Immature natural killer cell (primary cell): ENCODE measurements at regions not wholly inside any gene's neighbourhood (a gene's known extent, or its start where the extent isn't known, plus 50 kb on each side); places are given as distances from the start of the nearest gene placed in this dataset.

Experiments used
- DNase-seq, 3 donors: peaks; one replicate each; pipeline ENCODE4 v3.0.0; 2022; ENCODE audit warnings: mixed read lengths in 1 of 3
- H3K27ac Mint-ChIP-seq, 6 donors: one replicate each; pipeline ENCODE4 v1.8.0; 2020; ENCODE audit warnings: mixed read lengths in 6 of 6, mild to moderate bottlenecking in 5 of 6, inconsistent platforms in 4 of 6, moderate library complexity in 3 of 6
- H3K27me3 Mint-ChIP-seq, 3 donors: one replicate each; pipeline ENCODE4 v1.8.0; 2020 to 2021; ENCODE audit warnings: low read depth in 3 of 3, mild to moderate bottlenecking in 3 of 3, mixed read lengths in 3 of 3, moderate library complexity in 3 of 3, inconsistent platforms in 1 of 3
- H3K36me3 Mint-ChIP-seq, 3 donors: one replicate each; pipeline ENCODE4 v1.8.0; 2020; ENCODE audit warnings: mixed read lengths in 3 of 3, inconsistent platforms in 2 of 3, mild to moderate bottlenecking in 2 of 3
- H3K4me1 Mint-ChIP-seq, 2 donors: one replicate each; pipeline ENCODE4 v1.8.0; 2020; ENCODE audit warnings: inconsistent platforms in 2 of 2, mild to moderate bottlenecking in 2 of 2, mixed read lengths in 2 of 2, moderate library complexity in 1 of 2
- H3K4me3 Mint-ChIP-seq, 5 donors: one replicate each; pipeline ENCODE4 v1.8.0; 2020; ENCODE audit warnings: mild to moderate bottlenecking in 5 of 5, mixed read lengths in 5 of 5, inconsistent platforms in 3 of 5, moderate library complexity in 3 of 5
- H3K9me3 Mint-ChIP-seq, 6 donors: one replicate each; pipeline ENCODE4 v1.8.0; 2020; ENCODE audit warnings: mild to moderate bottlenecking in 6 of 6, mixed read lengths in 6 of 6, inconsistent platforms in 4 of 6, moderate library complexity in 3 of 6

GRCh38 chr14:75226755-75227544 lies 50.5 kb upstream of the TMED10 start:
- H3K27ac Mint-ChIP-seq = peak overlapping the region in 4 of 6 donors; percentile 8 to 43 (median 36)
- DNase-seq = no peak
- H3K9me3 Mint-ChIP-seq = no peaks in the 10 kb centered on the region
- peaks cover 65% of the 10 kb centered on the region in 2 donors for H3K4me1 Mint-ChIP-seq
- peak overlapping the region in 2 of 5 donors; percentile 14 to 22 for H3K4me3 Mint-ChIP-seq
- no peaks in the 10 kb centered on the region for H3K36me3 Mint-ChIP-seq
- peaks cover 2 to 5% (median 3%) of the 10 kb centered on the region in 3 donors for H3K27me3 Mint-ChIP-seq
